ENCODE measurements at regions not wholly inside any gene's neighbourhood (a gene's known extent, or its start where the extent isn't known, plus 50 kb on each side); places are given as distances from the start of the nearest gene placed in this dataset.

- Histone ChIP-seq H3K9ac (ENCODE audit: low read depth, low read length, poor library complexity, severe bottlenecking) (no peak overlapping the region), H3K9me3 (ENCODE audit: insufficient read depth, low read depth, low read length) (no peaks in the 10 kb centered on the region), H3F3A (ENCODE audit: low read depth) (no peaks in the 10 kb centered on the region), H2AFZ (ENCODE audit: low read length) (no peak overlapping the region), H3K79me2 (ENCODE audit: insufficient read depth, low read length) (no peaks in the 10 kb centered on the region), H3K36me3 (ENCODE audit: insufficient read depth, low read length) (no peaks in the 10 kb centered on the region), H4K20me1 (ENCODE audit: insufficient read depth, low read length, poor library complexity, severe bottlenecking) (no peaks in the 10 kb centered on the region), H3K27me3 (ENCODE audit: insufficient read depth, low read length, poor library complexity, severe bottlenecking) (no peaks in the 10 kb centered on the region), H3K4me2 (ENCODE audit: low read depth, low read length, poor library complexity, severe bottlenecking) (no peak overlapping the region), H3K4me3 (ENCODE audit: low read length, poor library complexity, severe bottlenecking) (no peak overlapping the region), H3K4me1 (ENCODE audit: insufficient read depth, low read length, poor library complexity, severe bottlenecking) (no peaks in the 10 kb centered on the region), H3K9me2 (replicated peaks; ENCODE audit: low read depth, low read length) (no peaks in the 10 kb centered on the region)
- no peak for TF ChIP-seq CTCF (conservative IDR thresholded peaks at IDR 0.05; ENCODE audit: low read length)
Measured at GRCh38 chr2:186060744-186061440, 322.3 kb downstream of the FSIP2 start.

DNA sequence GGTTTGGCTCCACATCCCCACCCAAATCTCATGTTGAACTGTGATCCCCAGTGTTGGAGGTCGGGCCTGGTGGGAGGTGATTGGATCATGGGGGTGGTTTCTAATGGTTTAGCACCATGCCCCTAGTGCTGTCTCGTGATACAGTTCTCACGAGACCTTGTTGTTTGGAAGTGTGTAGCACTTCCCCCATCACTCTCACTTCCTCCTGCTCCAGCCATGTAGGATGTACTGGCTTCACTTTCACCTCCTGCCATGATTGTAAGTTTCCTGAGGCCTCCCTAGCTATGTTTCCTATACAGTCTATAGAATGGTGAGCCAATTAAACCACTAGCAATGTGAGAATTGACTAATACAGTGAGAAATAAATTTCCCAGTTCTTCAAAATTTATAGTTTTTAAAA lies 325.9 kb downstream of the FSIP2 start:
- TF ChIP-seq CTCF (conservative IDR thresholded peaks at IDR 0.05; ENCODE audit: low read length), result no peak
- Histone ChIP-seq H3F3A (ENCODE audit: low read depth) (no peaks in the 10 kb centered on the region), H3K9ac (ENCODE audit: low read depth, low read length, poor library complexity, severe bottlenecking) (no peak overlapping the region), H3K4me2 (ENCODE audit: low read depth, low read length, poor library complexity, severe bottlenecking) (no peak overlapping the region), H3K36me3 (ENCODE audit: insufficient read depth, low read length) (no peaks in the 10 kb centered on the region), H2AFZ (ENCODE audit: low read length) (no peak overlapping the region), H3K4me1 (ENCODE audit: insufficient read depth, low read length, poor library complexity, severe bottlenecking) (no peaks in the 10 kb centered on the region), H3K79me2 (ENCODE audit: insufficient read depth, low read length) (no peaks in the 10 kb centered on the region), H3K9me3 (ENCODE audit: insufficient read depth, low read depth, low read length) (no peaks in the 10 kb centered on the region), H3K27me3 (ENCODE audit: insufficient read depth, low read length, poor library complexity, severe bottlenecking) (no peaks in the 10 kb centered on the region), H4K20me1 (ENCODE audit: insufficient read depth, low read length, poor library complexity, severe bottlenecking) (no peaks in the 10 kb centered on the region), H3K9me2 (replicated peaks; ENCODE audit: low read depth, low read length) (no peaks in the 10 kb centered on the region), H3K4me3 (ENCODE audit: low read length, poor library complexity, severe bottlenecking) (no peak overlapping the region)

GRCh38 chr2:186065491-186065890 lies 326.9 kb downstream of the FSIP2 start:
- Histone ChIP-seq H4K20me1 (ENCODE audit: insufficient read depth, low read length, poor library complexity, severe bottlenecking) (no peaks in the 10 kb centered on the region), H3K4me1 (ENCODE audit: insufficient read depth, low read length, poor library complexity, severe bottlenecking) (no peaks in the 10 kb centered on the region), H2AFZ (ENCODE audit: low read length) (no peak overlapping the region), H3K4me2 (ENCODE audit: low read depth, low read length, poor library complexity, severe bottlenecking) (no peak overlapping the region), H3K9me3 (ENCODE audit: insufficient read depth, low read depth, low read length) (no peaks in the 10 kb centered on the region), H3K9me2 (replicated peaks; ENCODE audit: low read depth, low read length) (no peaks in the 10 kb centered on the region), H3F3A (ENCODE audit: low read depth) (no peaks in the 10 kb centered on the region), H3K9ac (ENCODE audit: low read depth, low read length, poor library complexity, severe bottlenecking) (no peak overlapping the region), H3K4me3 (ENCODE audit: low read length, poor library complexity, severe bottlenecking) (no peak overlapping the region), H3K27me3 (ENCODE audit: insufficient read depth, low read length, poor library complexity, severe bottlenecking) (no peaks in the 10 kb centered on the region), H3K36me3 (ENCODE audit: insufficient read depth, low read length) (no peaks in the 10 kb centered on the region), H3K79me2 (ENCODE audit: insufficient read depth, low read length) (no peaks in the 10 kb centered on the region)
- TF ChIP-seq CTCF (conservative IDR thresholded peaks at IDR 0.05; ENCODE audit: low read length), result no peak
- no peak for TF ChIP-seq EZH2phosphoT487 (IDR thresholded peaks at IDR 0.05; ENCODE audit: borderline replicate concordance)

Measured in Loucy (cell line).